HCT116 (cell line): ENCODE measurements at regions not wholly inside any gene's neighbourhood (a gene's known extent, or its start where the extent isn't known, plus 50 kb on each side); places are given as distances from the start of the nearest gene placed in this dataset.

Experiments used
- ATAC-seq: fragments of 200-7000 bp; cut with Tn5 transposase; 2 replicates; pipeline ENCODE4 v1.9.1; 2020; ENCODE audit warnings: mild to moderate bottlenecking, moderate library complexity
- BruUV-seq: library from RNA; stranded (reverse); fragments of 400-500 nt; replicated peaks from 2 replicates; lab custom pipeline; 2021; lab: Mats Ljungman, UMichigan
- CTCF ChIA-PET: fragments of 300-600 bp; sonication (Branson Sonifier 250); formaldehyde crosslinking; loops from one replicate; lab custom pipeline; 2021; ENCODE audit warnings: antibody characterized with exemption; lab: Charles Lee
- POLR2A ChIA-PET: fragments of 300-600, 350-600 bp; sonication (Branson Sonifier 250); formaldehyde crosslinking; loops from one replicate; lab custom pipeline; 2021; ENCODE audit warnings: antibody characterized with exemption; lab: Charles Lee
- RAD21 ChIA-PET, 2 experiments: fragments of 300-600 bp; sonication (Branson Sonifier 250); formaldehyde crosslinking; loops; one replicate each; lab custom pipeline; 2023; ENCODE audit warnings: low total read pairs in 2 of 2; ENCODE audit not compliant: uncharacterized antibody in 2 of 2, unreplicated experiment in 2 of 2, low non-redundant PET in 1 of 2; lab: Charles Lee
- DNase-seq: peaks from one replicate; pipeline ENCODE4 v3.0.0-alpha.2; 2010; ENCODE audit warnings: low read depth, low spot score
- H2AFZ ChIP-seq: fragments of 200-600 bp; shearing (Covaris generic), sonication (generic); 2 replicates; pipeline ENCODE4 v1.6.1; 2017; ENCODE audit warnings: low read depth, mixed run types, mixed read lengths, antibody characterized with exemption, low read length; ENCODE audit not compliant: poor library complexity, severe bottlenecking
- H3K27ac ChIP-seq: 2 replicates; pipeline ENCODE4 v1.5.1; 2012; ENCODE audit warnings: low read depth, low read length
- H3K27me3 ChIP-seq: fragments of 200-600 bp; sonication (generic); 2 replicates; pipeline ENCODE4 v1.6.1; 2016; ENCODE audit warnings: mixed run types, low read length, mixed read lengths; ENCODE audit not compliant: insufficient read depth
- H3K36me3 ChIP-seq, 2 experiments: fragments of 200-500 bp in 1 of 2; fragments of 200-600 bp in 1 of 2; sonication (Bioruptor generic) in 1 of 2; sonication (generic) in 1 of 2; 2 replicates each; pipeline versions ENCODE4 v1.5.1 to v1.6.1; 2014 to 2016; ENCODE audit warnings: low read length in 2 of 2, inconsistent platforms in 1 of 2, mixed read lengths in 1 of 2, mixed run types in 1 of 2; ENCODE audit not compliant: insufficient read depth in 2 of 2, control insufficient read depth in 1 of 2
- H3K4me1 ChIP-seq, 2 experiments: fragments of 200-600 bp in 1 of 2; sonication (generic) in 1 of 2; 2 replicates each; pipeline versions ENCODE4 v1.5.1 to v1.6.1; 2012 to 2017; ENCODE audit warnings: low read length in 2 of 2, inconsistent platforms in 1 of 2, mild to moderate bottlenecking in 1 of 2, mixed read lengths in 1 of 2, mixed run types in 1 of 2, moderate library complexity in 1 of 2; ENCODE audit not compliant: insufficient read depth in 2 of 2, control insufficient read depth in 1 of 2
- H3K4me2 ChIP-seq: fragments of 200-600 bp; sonication (generic); 2 replicates; pipeline ENCODE4 v1.6.1; 2017; ENCODE audit warnings: mixed run types, low read length, mixed read lengths
- H3K4me3 ChIP-seq, 2 experiments: fragments of 200-600 bp in 1 of 2; sonication (generic) in 1 of 2; replicated peaks in 1 of 2; 2 replicates each; pipeline ENCODE4 v1.5.1; 2011 to 2016; ENCODE audit warnings: low read length in 2 of 2, control low read depth in 1 of 2, low read depth in 1 of 2, mild to moderate bottlenecking in 1 of 2, mixed read lengths in 1 of 2, mixed run types in 1 of 2
- H3K79me2 ChIP-seq: fragments of 200-600 bp; sonication (generic); 2 replicates; pipeline ENCODE4 v1.6.1; 2017; ENCODE audit warnings: mild to moderate bottlenecking, mixed run types, low read length, moderate library complexity, mixed read lengths; ENCODE audit not compliant: insufficient read depth
- H3K9ac ChIP-seq: fragments of 200-600 bp; sonication (generic); 2 replicates; pipeline ENCODE4 v1.6.1; 2016; ENCODE audit warnings: low read length, mixed read lengths
- H3K9me2 ChIP-seq: fragments of 200-600 bp; sonication (generic), shearing (Covaris generic); 2 replicates; pipeline ENCODE4 v1.6.1; 2017; ENCODE audit warnings: mixed run types, mild to moderate bottlenecking, moderate library complexity; ENCODE audit not compliant: insufficient read depth
- H3K9me3 ChIP-seq, 2 experiments: fragments of 200-500 bp in 1 of 2; fragments of 200-600 bp in 1 of 2; sonication (Bioruptor generic) in 1 of 2; sonication (generic) in 1 of 2; 2 replicates each; pipeline ENCODE4 v1.6.1; 2014 to 2017; ENCODE audit warnings: low read length in 2 of 2, mixed read lengths in 2 of 2, inconsistent platforms in 1 of 2, low read depth in 1 of 2, mild to moderate bottlenecking in 1 of 2, mixed run types in 1 of 2, moderate library complexity in 1 of 2; ENCODE audit not compliant: control insufficient read depth in 1 of 2, insufficient read depth in 1 of 2
- H4K20me1 ChIP-seq: fragments of 200-600 bp; sonication (generic), shearing (Covaris generic); 2 replicates; pipeline ENCODE4 v1.6.1; 2017; ENCODE audit warnings: mixed run types, mild to moderate bottlenecking, moderate library complexity; ENCODE audit not compliant: insufficient read depth
- ELF1 ChIP-seq: IDR thresholded peaks from 2 replicates; pipeline ENCODE4 v1.6.1; 2012; ENCODE audit warnings: low read depth, borderline replicate concordance
- EZH2 ChIP-seq: fragments of 200-600 bp; sonication (generic); IDR thresholded peaks from 2 replicates; pipeline ENCODE4 v1.6.1; 2017; ENCODE audit warnings: antibody characterized with exemption, mixed run types
- POLR2A ChIP-seq: IDR thresholded peaks from 2 replicates; pipeline ENCODE4 v1.7.0; 2011; ENCODE audit warnings: borderline replicate concordance; ENCODE audit not compliant: insufficient read depth, insufficient read length; ENCODE audit errors: extremely low read depth
- SP1 ChIP-seq: IDR thresholded peaks from 2 replicates; pipeline ENCODE4 v1.6.1; 2012; ENCODE audit warnings: low read depth
- TCF7L2 ChIP-seq: IDR thresholded peaks from 2 replicates; pipeline ENCODE4 v1.7.0; 2011; ENCODE audit warnings: borderline replicate concordance, inconsistent platforms; ENCODE audit not compliant: insufficient read depth, insufficient read length; ENCODE audit errors: extremely low read depth
- YY1 ChIP-seq: IDR thresholded peaks from 2 replicates; pipeline ENCODE4 v1.6.1; 2011; ENCODE audit warnings: low read length, low read depth, moderate library complexity, mild to moderate bottlenecking; ENCODE audit not compliant: insufficient replicate concordance; ENCODE audit errors: extremely low read depth
- ZNF274 ChIP-seq: fragments of 200-500 bp; sonication (Bioruptor generic); IDR thresholded peaks from 2 replicates; pipeline ENCODE4 v1.6.1; 2014; ENCODE audit warnings: mild to moderate bottlenecking, low read depth, low read length, inconsistent platforms
- intact Hi-C: fragments of 100-400 bp; cut with micrococcal nuclease; formaldehyde crosslinking; loops from 2 replicates; pipeline ENCODE4 v1.10.0; 2022
- TF ChIP-seq, protein P1 (sequence below), 3 experiments: fragments of 200-600 bp in 1 of 3; sonication (generic) in 1 of 3; IDR thresholded peaks in 2 of 3; conservative IDR thresholded peaks in 1 of 3; 2 replicates each; pipeline ENCODE4 v1.5.1; 2012 to 2017; ENCODE audit warnings: low read depth in 2 of 3, low read length in 2 of 3, antibody characterized with exemption in 1 of 3, borderline replicate concordance in 1 of 3, control low read depth in 1 of 3, mild to moderate bottlenecking in 1 of 3, mixed read lengths in 1 of 3, mixed run types in 1 of 3, moderate library complexity in 1 of 3; ENCODE audit not compliant: insufficient read depth in 1 of 3
- TF ChIP-seq, protein P2 (sequence below): IDR thresholded peaks from 2 replicates; pipeline ENCODE4 v1.6.1; 2011; ENCODE audit warnings: mild to moderate bottlenecking, low read length, moderate library complexity; ENCODE audit not compliant: insufficient replicate concordance; ENCODE audit errors: extremely low read depth
- TF ChIP-seq, protein P3 (sequence below): IDR thresholded peaks from 2 replicates; pipeline ENCODE4 v1.6.1; 2012; ENCODE audit warnings: low read depth

DNA sequence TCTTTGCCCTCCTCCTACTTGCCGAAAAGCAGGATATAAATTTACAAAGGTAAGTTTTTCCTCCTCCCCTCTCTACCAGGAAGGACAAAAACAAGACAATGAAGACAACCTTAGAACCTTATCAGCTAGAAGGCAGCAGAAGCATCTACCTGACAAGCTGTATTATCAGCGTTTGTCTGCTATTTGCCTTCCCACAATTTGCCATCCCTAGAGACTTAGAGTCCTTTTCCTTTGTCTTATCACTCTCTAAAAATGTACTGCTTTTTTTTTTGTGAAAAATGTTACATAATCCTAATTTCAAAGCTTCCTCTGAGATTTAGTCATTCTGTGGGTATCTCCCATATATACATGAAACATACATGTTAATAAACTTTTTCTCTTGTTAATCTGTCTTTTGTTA lies 176.9 kb upstream of the PROK2 start:
- Histone ChIP-seq H3K4me3 (no peak overlapping the region), H3K4me1 (no peaks in the 10 kb centered on the region), H3K9me2 (no peaks in the 10 kb centered on the region), H3K9ac (no peak overlapping the region), H4K20me1 (no peaks in the 10 kb centered on the region), H2AFZ (no peak overlapping the region), H3K27me3 (peaks cover 70% of the 10 kb centered on the region), H3K27ac (no peak overlapping the region), H3K4me2 (no peak overlapping the region), H3K36me3 (no peaks in the 10 kb centered on the region), H3K9me3 (no peaks in the 10 kb centered on the region), H3K79me2 (no peaks in the 10 kb centered on the region)
- ChIA-PET POLR2A (no interaction called here), CTCF (no interaction called here), RAD21 (no interaction called here)
- BruUV-seq = no TSS peak
- ATAC-seq = no peak
- intact Hi-C loops = no loop called here
- DNase-seq = no peak
- TF ChIP-seq TCF7L2 (no peak), POLR2A (no peak), ELF1 (no peak), YY1 (no peak), EZH2 (no peak), SP1 (no peak), ZNF274 (no peak)
- TF ChIP-seq, protein P1, sequence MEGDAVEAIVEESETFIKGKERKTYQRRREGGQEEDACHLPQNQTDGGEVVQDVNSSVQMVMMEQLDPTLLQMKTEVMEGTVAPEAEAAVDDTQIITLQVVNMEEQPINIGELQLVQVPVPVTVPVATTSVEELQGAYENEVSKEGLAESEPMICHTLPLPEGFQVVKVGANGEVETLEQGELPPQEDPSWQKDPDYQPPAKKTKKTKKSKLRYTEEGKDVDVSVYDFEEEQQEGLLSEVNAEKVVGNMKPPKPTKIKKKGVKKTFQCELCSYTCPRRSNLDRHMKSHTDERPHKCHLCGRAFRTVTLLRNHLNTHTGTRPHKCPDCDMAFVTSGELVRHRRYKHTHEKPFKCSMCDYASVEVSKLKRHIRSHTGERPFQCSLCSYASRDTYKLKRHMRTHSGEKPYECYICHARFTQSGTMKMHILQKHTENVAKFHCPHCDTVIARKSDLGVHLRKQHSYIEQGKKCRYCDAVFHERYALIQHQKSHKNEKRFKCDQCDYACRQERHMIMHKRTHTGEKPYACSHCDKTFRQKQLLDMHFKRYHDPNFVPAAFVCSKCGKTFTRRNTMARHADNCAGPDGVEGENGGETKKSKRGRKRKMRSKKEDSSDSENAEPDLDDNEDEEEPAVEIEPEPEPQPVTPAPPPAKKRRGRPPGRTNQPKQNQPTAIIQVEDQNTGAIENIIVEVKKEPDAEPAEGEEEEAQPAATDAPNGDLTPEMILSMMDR (IDR thresholded peaks at IDR 0.05 in 2 of 3, conservative IDR thresholded peaks at IDR 0.05 in 1 of 3; ENCODE audit: borderline replicate concordance in 1 of 3, insufficient read depth in 1 of 3, low read depth in 2 of 3, low read length in 2 of 3) = no peak
- TF ChIP-seq, protein P2, sequence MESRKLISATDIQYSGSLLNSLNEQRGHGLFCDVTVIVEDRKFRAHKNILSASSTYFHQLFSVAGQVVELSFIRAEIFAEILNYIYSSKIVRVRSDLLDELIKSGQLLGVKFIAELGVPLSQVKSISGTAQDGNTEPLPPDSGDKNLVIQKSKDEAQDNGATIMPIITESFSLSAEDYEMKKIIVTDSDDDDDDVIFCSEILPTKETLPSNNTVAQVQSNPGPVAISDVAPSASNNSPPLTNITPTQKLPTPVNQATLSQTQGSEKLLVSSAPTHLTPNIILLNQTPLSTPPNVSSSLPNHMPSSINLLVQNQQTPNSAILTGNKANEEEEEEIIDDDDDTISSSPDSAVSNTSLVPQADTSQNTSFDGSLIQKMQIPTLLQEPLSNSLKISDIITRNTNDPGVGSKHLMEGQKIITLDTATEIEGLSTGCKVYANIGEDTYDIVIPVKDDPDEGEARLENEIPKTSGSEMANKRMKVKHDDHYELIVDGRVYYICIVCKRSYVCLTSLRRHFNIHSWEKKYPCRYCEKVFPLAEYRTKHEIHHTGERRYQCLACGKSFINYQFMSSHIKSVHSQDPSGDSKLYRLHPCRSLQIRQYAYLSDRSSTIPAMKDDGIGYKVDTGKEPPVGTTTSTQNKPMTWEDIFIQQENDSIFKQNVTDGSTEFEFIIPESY = no peak
- TF ChIP-seq, protein P3, sequence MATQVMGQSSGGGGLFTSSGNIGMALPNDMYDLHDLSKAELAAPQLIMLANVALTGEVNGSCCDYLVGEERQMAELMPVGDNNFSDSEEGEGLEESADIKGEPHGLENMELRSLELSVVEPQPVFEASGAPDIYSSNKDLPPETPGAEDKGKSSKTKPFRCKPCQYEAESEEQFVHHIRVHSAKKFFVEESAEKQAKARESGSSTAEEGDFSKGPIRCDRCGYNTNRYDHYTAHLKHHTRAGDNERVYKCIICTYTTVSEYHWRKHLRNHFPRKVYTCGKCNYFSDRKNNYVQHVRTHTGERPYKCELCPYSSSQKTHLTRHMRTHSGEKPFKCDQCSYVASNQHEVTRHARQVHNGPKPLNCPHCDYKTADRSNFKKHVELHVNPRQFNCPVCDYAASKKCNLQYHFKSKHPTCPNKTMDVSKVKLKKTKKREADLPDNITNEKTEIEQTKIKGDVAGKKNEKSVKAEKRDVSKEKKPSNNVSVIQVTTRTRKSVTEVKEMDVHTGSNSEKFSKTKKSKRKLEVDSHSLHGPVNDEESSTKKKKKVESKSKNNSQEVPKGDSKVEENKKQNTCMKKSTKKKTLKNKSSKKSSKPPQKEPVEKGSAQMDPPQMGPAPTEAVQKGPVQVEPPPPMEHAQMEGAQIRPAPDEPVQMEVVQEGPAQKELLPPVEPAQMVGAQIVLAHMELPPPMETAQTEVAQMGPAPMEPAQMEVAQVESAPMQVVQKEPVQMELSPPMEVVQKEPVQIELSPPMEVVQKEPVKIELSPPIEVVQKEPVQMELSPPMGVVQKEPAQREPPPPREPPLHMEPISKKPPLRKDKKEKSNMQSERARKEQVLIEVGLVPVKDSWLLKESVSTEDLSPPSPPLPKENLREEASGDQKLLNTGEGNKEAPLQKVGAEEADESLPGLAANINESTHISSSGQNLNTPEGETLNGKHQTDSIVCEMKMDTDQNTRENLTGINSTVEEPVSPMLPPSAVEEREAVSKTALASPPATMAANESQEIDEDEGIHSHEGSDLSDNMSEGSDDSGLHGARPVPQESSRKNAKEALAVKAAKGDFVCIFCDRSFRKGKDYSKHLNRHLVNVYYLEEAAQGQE = no peak
